ENCODE measurements at regions not wholly inside any gene's neighbourhood (a gene's known extent, or its start where the extent isn't known, plus 50 kb on each side); places are given as distances from the start of the nearest gene placed in this dataset.
"Not testable (repeated sequence)": the region's sequence is repeated elsewhere in the genome, so short reads cannot be mapped to it uniquely, and the experiment has no call there.

- 51 to 57% methylated on average over 7 of the region's 7 CpGs for WGBS, 2 donors
- no peak overlapping the region for H3K27ac ChIP-seq (ENCODE audit: low read depth in 1 of 2, low read length in 2 of 2)
- no peaks in the 10 kb centered on the region for H3K4me1 ChIP-seq (ENCODE audit: control insufficient read depth in 1 of 2, insufficient read depth in 2 of 2, low read length in 2 of 2)
- DNase-seq: no peak
- no peaks in the 10 kb centered on the region for H3K36me3 ChIP-seq (ENCODE audit: control insufficient read depth in 1 of 2, insufficient read depth in 2 of 2, low read length in 1 of 2)
- H3K9me3 ChIP-seq (ENCODE audit: control insufficient read depth, low read length): no peaks in the 10 kb centered on the region
- no peaks in the 10 kb centered on the region for H3K27me3 ChIP-seq (ENCODE audit: control insufficient read depth in 1 of 2, insufficient read depth in 2 of 2, low read length in 1 of 2)
- no peak for ATAC-seq (ENCODE audit: low FRiP score)
- no peak overlapping the region for H3K4me3 ChIP-seq (ENCODE audit: low read length in 2 of 2)
- intact Hi-C loops (cut with DNase I): no loop called here
Measured at GRCh38 chr12:119931402-119931801, 54.3 kb upstream of the CIT start.

GRCh38 chr12:119932921-119933320 is 55.8 kb upstream of the CIT start:
- ATAC-seq (ENCODE audit: low FRiP score) (no peak), DNase-seq (no peak)
- Histone ChIP-seq H3K4me3 (ENCODE audit: low read length in 2 of 2) (no peak overlapping the region), H3K36me3 (ENCODE audit: control insufficient read depth in 1 of 2, insufficient read depth in 2 of 2, low read length in 1 of 2) (no peaks in the 10 kb centered on the region), H3K27ac (ENCODE audit: low read depth in 1 of 2, low read length in 2 of 2) (no peak overlapping the region), H3K4me1 (ENCODE audit: control insufficient read depth in 1 of 2, insufficient read depth in 2 of 2, low read length in 2 of 2) (no peaks in the 10 kb centered on the region), H3K9me3 (ENCODE audit: control insufficient read depth, low read length) (no peaks in the 10 kb centered on the region), H3K27me3 (ENCODE audit: control insufficient read depth in 1 of 2, insufficient read depth in 2 of 2, low read length in 1 of 2) (no peaks in the 10 kb centered on the region)
- intact Hi-C loops (cut with DNase I): no loop called here
- WGBS, 2 donors: 38 to 40% methylated on average over 3 of the region's 3 CpGs

- H3K27me3 ChIP-seq (ENCODE audit: control insufficient read depth in 1 of 2, insufficient read depth in 2 of 2, low read length in 1 of 2); H3K4me1 ChIP-seq (ENCODE audit: control insufficient read depth in 1 of 2, insufficient read depth in 2 of 2, low read length in 2 of 2); H3K9me3 ChIP-seq (ENCODE audit: control insufficient read depth, low read length); intact Hi-C loops (cut with DNase I); DNase-seq; H3K4me3 ChIP-seq (ENCODE audit: low read length in 2 of 2); ATAC-seq (ENCODE audit: low FRiP score); H3K27ac ChIP-seq (ENCODE audit: low read depth in 1 of 2, low read length in 2 of 2); H3K36me3 ChIP-seq (ENCODE audit: control insufficient read depth in 1 of 2, insufficient read depth in 2 of 2, low read length in 1 of 2): not testable (repeated sequence)
- WGBS, 2 donors: 67 to 68% methylated on average over 10 of the region's 10 CpGs
Measured at GRCh38 chr12:119934780-119935179, 54.3 kb upstream of the BICDL1 start.

GRCh38 chr12:119936705-119937311 is 52.2 kb upstream of the BICDL1 start:
- intact Hi-C loops (cut with DNase I): no loop called here
- no peaks in the 10 kb centered on the region for H3K27me3 ChIP-seq (ENCODE audit: control insufficient read depth in 1 of 2, insufficient read depth in 2 of 2, low read length in 1 of 2)
- no peak overlapping the region for H3K27ac ChIP-seq (ENCODE audit: low read depth in 1 of 2, low read length in 2 of 2)
- DNase-seq (no peak), ATAC-seq (ENCODE audit: low FRiP score) (no peak)
- H3K36me3 ChIP-seq (ENCODE audit: control insufficient read depth in 1 of 2, insufficient read depth in 2 of 2, low read length in 1 of 2): no peaks in the 10 kb centered on the region
- no peaks in the 10 kb centered on the region for H3K4me1 ChIP-seq (ENCODE audit: control insufficient read depth in 1 of 2, insufficient read depth in 2 of 2, low read length in 2 of 2)
- H3K9me3 ChIP-seq (ENCODE audit: control insufficient read depth, low read length): no peaks in the 10 kb centered on the region
- WGBS, 2 donors: 74 to 85% methylated on average over 1 of the region's 1 CpG
- H3K4me3 ChIP-seq (ENCODE audit: low read length in 2 of 2): no peak overlapping the region

GRCh38 chr12:119938049-119938667 is 50.9 kb upstream of the BICDL1 start:
- no peak overlapping the region for H3K27ac ChIP-seq (ENCODE audit: low read depth in 1 of 2, low read length in 2 of 2)
- H3K27me3 ChIP-seq (ENCODE audit: control insufficient read depth in 1 of 2, insufficient read depth in 2 of 2, low read length in 1 of 2): no peaks in the 10 kb centered on the region
- no peak for ATAC-seq (ENCODE audit: low FRiP score)
- 34 to 39% methylated on average over 9 of the region's 9 CpGs for WGBS, 2 donors
- no peaks in the 10 kb centered on the region for H3K4me1 ChIP-seq (ENCODE audit: control insufficient read depth in 1 of 2, insufficient read depth in 2 of 2, low read length in 2 of 2)
- DNase-seq: peak in 1 of 2 donors; percentile 56
- H3K4me3 ChIP-seq (ENCODE audit: low read length in 2 of 2): no peak overlapping the region
- no peaks in the 10 kb centered on the region for H3K36me3 ChIP-seq (ENCODE audit: control insufficient read depth in 1 of 2, insufficient read depth in 2 of 2, low read length in 1 of 2)
- no peaks in the 10 kb centered on the region for H3K9me3 ChIP-seq (ENCODE audit: control insufficient read depth, low read length)
- intact Hi-C loops (cut with DNase I): no loop called here

Measured in aorta (tissue), 5 donors.